ENCODE measurements at regions not wholly inside any gene's neighbourhood (a gene's known extent, or its start where the extent isn't known, plus 50 kb on each side); places are given as distances from the start of the nearest gene placed in this dataset.

DNA sequence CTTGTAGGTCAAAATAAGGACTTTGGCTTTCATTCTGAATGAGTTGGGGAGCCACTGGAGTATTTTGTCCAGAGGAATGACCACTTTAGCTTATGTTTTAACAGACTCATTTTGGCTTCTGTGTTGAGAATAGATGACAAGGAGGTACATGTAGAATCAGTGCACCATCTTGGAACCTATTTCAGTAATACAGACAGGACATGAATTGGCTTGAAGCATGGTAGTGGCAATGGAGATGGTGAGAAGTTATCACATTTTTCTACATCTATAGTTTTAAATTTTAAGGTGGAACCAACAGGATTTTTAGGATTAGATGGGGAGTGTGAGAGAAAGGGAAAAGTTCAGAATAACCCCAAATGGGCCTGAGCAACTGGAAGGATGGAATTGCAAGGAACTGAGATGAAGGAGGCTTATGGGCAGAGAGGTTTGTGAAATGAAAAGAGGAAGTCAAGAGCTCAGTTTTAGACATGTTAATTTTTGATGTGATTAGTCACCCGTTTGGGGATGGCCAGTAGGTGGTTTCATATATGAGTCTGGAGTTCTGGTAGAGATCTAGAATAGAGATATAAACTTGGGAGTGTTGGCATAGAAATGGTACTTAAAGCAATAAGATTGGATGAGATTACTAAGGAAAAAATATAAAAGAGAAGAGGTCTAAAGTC lies 89.2 kb upstream of the JAZF1 start:
- TF ChIP-seq, protein P1, sequence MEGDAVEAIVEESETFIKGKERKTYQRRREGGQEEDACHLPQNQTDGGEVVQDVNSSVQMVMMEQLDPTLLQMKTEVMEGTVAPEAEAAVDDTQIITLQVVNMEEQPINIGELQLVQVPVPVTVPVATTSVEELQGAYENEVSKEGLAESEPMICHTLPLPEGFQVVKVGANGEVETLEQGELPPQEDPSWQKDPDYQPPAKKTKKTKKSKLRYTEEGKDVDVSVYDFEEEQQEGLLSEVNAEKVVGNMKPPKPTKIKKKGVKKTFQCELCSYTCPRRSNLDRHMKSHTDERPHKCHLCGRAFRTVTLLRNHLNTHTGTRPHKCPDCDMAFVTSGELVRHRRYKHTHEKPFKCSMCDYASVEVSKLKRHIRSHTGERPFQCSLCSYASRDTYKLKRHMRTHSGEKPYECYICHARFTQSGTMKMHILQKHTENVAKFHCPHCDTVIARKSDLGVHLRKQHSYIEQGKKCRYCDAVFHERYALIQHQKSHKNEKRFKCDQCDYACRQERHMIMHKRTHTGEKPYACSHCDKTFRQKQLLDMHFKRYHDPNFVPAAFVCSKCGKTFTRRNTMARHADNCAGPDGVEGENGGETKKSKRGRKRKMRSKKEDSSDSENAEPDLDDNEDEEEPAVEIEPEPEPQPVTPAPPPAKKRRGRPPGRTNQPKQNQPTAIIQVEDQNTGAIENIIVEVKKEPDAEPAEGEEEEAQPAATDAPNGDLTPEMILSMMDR (IDR thresholded peaks at IDR 0.05; ENCODE audit: low read depth, low read length, missing control alignments) = no peak
- no peak for DNase-seq (ENCODE audit: extremely low read depth, low read depth)
- H3K4me3 ChIP-seq (replicated peaks; ENCODE audit: low read depth, low read length) = no peak overlapping the region

GRCh38 chr7:28270536-28270935 lies 89.9 kb upstream of the JAZF1 start:
- TF ChIP-seq, protein P1 (IDR thresholded peaks at IDR 0.05; ENCODE audit: low read depth, low read length, missing control alignments) = no peak
- DNase-seq (ENCODE audit: extremely low read depth, low read depth) = no peak
- H3K4me3 ChIP-seq (replicated peaks; ENCODE audit: low read depth, low read length) = no peak overlapping the region

- peak; percentile 5 for DNase-seq (ENCODE audit: extremely low read depth, low read depth)
- TF ChIP-seq, protein P1 (IDR thresholded peaks at IDR 0.05; ENCODE audit: low read depth, low read length, missing control alignments) = peak; percentile 79
- H3K4me3 ChIP-seq (replicated peaks; ENCODE audit: low read depth, low read length) = no peak overlapping the region
Observed at GRCh38 chr7:28272461-28272877, 91.9 kb upstream of the JAZF1 start.

DNA sequence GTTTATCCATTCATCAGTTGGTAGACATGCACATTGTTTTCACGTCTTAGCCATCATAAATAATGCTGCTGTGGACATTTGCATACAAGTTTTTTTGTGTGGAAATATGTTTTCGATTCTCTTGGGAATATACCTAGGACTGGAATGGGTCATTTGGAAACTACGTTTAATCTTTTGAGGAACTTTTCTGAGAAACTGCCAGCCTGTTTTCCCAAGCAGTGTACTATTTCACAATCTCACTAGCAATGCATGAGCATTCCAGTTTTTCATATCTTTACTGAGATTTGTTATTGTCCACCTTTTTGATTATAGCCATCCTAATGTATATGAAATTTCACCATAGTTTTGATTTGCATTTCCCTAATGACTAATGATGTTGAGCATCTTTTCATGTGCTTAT lies 95.7 kb upstream of the JAZF1 start:
- no peak for DNase-seq (ENCODE audit: extremely low read depth, low read depth)
- no peak overlapping the region for H3K4me3 ChIP-seq (replicated peaks; ENCODE audit: low read depth, low read length)
- TF ChIP-seq, protein P1 (IDR thresholded peaks at IDR 0.05; ENCODE audit: low read depth, low read length, missing control alignments) = no peak

DNA sequence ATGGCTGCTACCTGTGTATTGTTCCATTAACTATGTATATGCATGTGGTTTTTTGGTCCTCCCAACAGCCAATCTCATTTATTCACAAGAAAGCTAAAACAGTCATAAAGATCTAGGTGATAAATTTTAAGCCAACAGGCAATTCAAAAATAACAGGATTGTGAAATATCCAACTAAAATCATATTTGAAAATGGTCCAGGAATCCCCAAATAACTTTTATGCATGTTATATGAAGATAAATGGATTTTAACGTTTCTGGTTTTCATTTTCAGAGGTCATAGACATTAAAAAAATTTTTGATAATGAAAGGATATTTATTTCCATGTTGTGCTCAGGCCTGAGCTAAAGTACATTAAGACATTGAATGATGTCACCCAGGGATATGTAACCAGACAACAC lies 96.8 kb upstream of the JAZF1 start:
- no peak overlapping the region for H3K4me3 ChIP-seq (replicated peaks; ENCODE audit: low read depth, low read length)
- DNase-seq (ENCODE audit: extremely low read depth, low read depth) = no peak
- TF ChIP-seq, protein P1 (IDR thresholded peaks at IDR 0.05; ENCODE audit: low read depth, low read length, missing control alignments) = no peak

GRCh38 chr7:28277958-28278357 lies 97.4 kb upstream of the JAZF1 start:
- TF ChIP-seq, protein P1 (IDR thresholded peaks at IDR 0.05; ENCODE audit: low read depth, low read length, missing control alignments) = no peak
- H3K4me3 ChIP-seq (replicated peaks; ENCODE audit: low read depth, low read length) = no peak overlapping the region
- no peak for DNase-seq (ENCODE audit: extremely low read depth, low read depth)

- TF ChIP-seq, protein P1 (IDR thresholded peaks at IDR 0.05; ENCODE audit: low read depth, low read length, missing control alignments) = no peak
- no peak for DNase-seq (ENCODE audit: extremely low read depth, low read depth)
- no peak overlapping the region for H3K4me3 ChIP-seq (replicated peaks; ENCODE audit: low read depth, low read length)
Observed at GRCh38 chr7:28280516-28280915, 99.9 kb upstream of the JAZF1 start.

All from HFF-Myc (cell line).